Activated T-helper 1 cell treated with anti-CD3 and anti-CD28 coated beads, Interleukin-12 subunit alpha, Interleukin-12 subunit beta, Interleukin-2, Interleukin-4 antibody, amounts not matched to agents 30 ng/mL and 10 ng/mL and 1 ng/mL, durations not matched to agents 14 hours and 24 hours and 36 hours (primary cell): ENCODE measurements at regions not wholly inside any gene's neighbourhood (a gene's known extent, or its start where the extent isn't known, plus 50 kb on each side); places are given as distances from the start of the nearest gene placed in this dataset.
"Not testable (repeated sequence)": the region's sequence is repeated elsewhere in the genome, so short reads cannot be mapped to it uniquely, and the experiment has no call there.

Experiments
- DNase-seq: peaks from one replicate; pipeline ENCODE4 v3.0.0; 2021; ENCODE audit warnings: low spot score
- H3K27ac Mint-ChIP-seq: one replicate; pipeline ENCODE4 v1.8.0; 2021; ENCODE audit warnings: mild to moderate bottlenecking, mixed read lengths
- H3K27me3 Mint-ChIP-seq: one replicate; pipeline ENCODE4 v1.8.0; 2022; ENCODE audit warnings: mild to moderate bottlenecking, moderate library complexity, mixed read lengths; ENCODE audit not compliant: insufficient read depth
- H3K36me3 Mint-ChIP-seq: one replicate; pipeline ENCODE4 v1.8.0; 2021; ENCODE audit warnings: low read depth, mixed read lengths
- H3K4me1 Mint-ChIP-seq: one replicate; pipeline ENCODE4 v1.8.0; 2021; ENCODE audit warnings: low read depth, mixed read lengths
- H3K4me3 Mint-ChIP-seq: one replicate; pipeline ENCODE4 v1.8.0; 2021; ENCODE audit warnings: mild to moderate bottlenecking, moderate library complexity, mixed read lengths
- H3K9me3 Mint-ChIP-seq: one replicate; pipeline ENCODE4 v1.8.0; 2021; ENCODE audit warnings: mixed read lengths
- intact Hi-C: fragments of 100-400 bp; cut with micrococcal nuclease; formaldehyde crosslinking; loops from one replicate; pipeline ENCODE4 v1.15.1; 2024

DNA sequence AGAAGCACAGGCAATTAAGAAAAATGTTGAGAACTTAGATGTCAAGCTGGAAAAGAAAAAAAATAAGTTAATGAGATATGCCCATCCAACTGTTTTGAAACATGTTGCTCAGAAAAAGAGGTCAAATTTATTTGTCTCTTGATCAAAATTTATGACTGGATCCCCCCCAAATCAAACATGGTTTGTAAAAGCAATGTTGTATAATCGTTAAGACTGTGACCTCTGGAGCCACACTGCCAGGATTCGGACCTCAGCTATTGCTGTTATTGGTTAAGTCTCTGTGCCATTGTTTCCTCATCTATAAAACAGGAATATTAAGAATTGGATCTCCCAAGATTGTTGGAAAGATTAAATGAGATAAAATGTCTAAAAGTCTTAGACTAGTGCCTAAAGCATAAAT is 51.9 kb upstream of the LRRK2 start:
- Mint-ChIP-seq H3K27ac (no peak overlapping the region), H3K4me1 (peaks cover 19% of the 10 kb centered on the region), H3K36me3 (no peaks in the 10 kb centered on the region), H3K27me3 (peaks cover 2% of the 10 kb centered on the region), H3K4me3 (no peak overlapping the region), H3K9me3 (no peaks in the 10 kb centered on the region)
- intact Hi-C loops, result no loop called here
- no peak for DNase-seq

DNA sequence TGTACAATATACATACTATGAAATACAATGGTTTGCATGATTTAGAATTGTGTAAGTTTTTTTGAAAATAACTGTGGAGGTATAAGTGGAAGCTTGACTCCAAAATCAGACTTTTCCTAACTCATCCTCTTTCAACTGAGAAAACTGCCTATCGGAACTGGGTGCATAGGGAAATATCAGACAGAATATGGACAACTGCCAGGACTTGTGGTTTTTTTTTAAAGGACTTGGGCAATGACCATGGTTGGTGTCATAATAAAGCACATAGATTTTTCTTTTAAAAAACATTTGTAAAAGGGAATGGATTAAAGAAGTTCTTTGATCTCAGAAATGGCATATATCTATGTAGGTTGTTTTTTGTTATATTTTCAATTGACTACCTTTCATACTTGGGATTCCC is 53.3 kb upstream of the LRRK2 start:
- no peak for DNase-seq
- no peaks in the 10 kb centered on the region for H3K9me3 Mint-ChIP-seq
- intact Hi-C loops, result no loop called here
- peaks cover 19% of the 10 kb centered on the region for H3K4me1 Mint-ChIP-seq
- H3K27me3 Mint-ChIP-seq, result no peaks in the 10 kb centered on the region
- no peak overlapping the region for H3K4me3 Mint-ChIP-seq
- no peaks in the 10 kb centered on the region for H3K36me3 Mint-ChIP-seq
- H3K27ac Mint-ChIP-seq, result no peak overlapping the region

DNA sequence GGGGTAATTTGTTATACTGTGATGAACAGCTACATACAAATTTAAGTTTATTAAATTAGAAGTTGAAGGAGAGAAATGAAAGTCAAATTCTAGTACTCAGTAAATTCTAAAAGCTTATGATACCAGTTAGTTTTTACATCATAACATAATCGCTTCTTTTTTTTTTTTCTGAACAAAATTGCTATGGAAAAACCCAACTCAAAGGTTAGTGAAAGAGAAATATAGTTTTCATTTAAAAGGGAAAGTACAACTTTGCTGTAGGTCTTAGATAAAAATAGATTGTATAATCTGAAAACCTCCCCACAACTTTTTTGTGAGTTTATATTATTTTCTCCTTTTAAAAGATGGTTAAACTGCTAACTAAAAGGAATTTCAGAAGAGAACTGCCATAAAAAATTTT is 53.7 kb upstream of the LRRK2 start:
- no peak overlapping the region for H3K27ac Mint-ChIP-seq
- H3K4me3 Mint-ChIP-seq, result no peak overlapping the region
- H3K9me3 Mint-ChIP-seq, result no peaks in the 10 kb centered on the region
- H3K4me1 Mint-ChIP-seq, result peaks cover 19% of the 10 kb centered on the region
- intact Hi-C loops, result no loop called here
- H3K36me3 Mint-ChIP-seq, result no peaks in the 10 kb centered on the region
- peaks cover 4% of the 10 kb centered on the region for H3K27me3 Mint-ChIP-seq
- DNase-seq, result no peak

DNA sequence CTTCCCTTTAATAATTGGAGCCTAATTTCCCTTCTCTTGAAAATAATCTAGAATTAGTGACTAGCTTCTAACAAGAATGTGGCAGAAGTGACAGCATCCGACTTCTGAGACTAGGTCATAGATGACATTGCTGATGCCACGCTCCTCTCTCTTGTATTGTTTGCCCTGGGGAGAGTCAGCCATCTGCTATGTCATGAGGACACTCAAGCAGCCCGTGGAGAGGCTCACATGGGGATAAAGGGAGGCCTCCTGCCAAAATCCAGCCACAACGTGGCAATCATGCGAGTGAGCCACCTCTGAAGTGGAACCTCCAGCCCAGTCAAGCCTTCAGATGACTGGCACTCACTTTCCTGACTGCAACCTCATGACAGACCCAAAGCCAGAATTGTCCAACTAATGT is 54.2 kb upstream of the LRRK2 start:
- Mint-ChIP-seq H3K36me3 (no peaks in the 10 kb centered on the region), H3K27me3 (peaks cover 9% of the 10 kb centered on the region)

DNA sequence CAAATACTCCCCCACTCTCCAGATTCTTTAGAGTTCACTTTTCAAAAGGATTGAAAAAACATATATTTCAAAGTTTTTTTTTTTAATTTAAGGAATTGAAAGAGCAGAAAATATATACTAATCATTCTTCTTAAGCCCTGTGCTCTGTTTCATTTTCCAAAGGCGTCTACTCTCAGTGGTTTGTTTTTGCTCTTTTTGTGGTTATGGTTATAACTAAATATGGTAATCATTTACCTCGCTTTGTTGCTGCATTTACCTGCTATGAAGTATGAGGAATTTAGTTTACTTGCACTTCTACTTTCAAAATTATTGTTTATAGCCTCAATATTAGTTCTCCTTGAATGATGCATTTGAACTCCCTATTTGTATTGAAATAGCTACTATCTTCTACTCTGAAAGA is 55.9 kb upstream of the LRRK2 start:
- Mint-ChIP-seq H3K9me3 (peaks cover 17% of the 10 kb centered on the region), H3K27ac (peak overlapping the region; percentile 41), H3K27me3 (peaks cover 11% of the 10 kb centered on the region), H3K36me3 (no peaks in the 10 kb centered on the region), H3K4me1 (peaks cover 19% of the 10 kb centered on the region), H3K4me3 (no peak overlapping the region)
- DNase-seq, result no peak
- intact Hi-C loops, result loop anchor here (1.0 to 2.0 kb wide), 3 partner anchors 51 to 548 kb away; partner anchors contain the start of gene SLC2A13

More for the DNA sequence above, 54.2 kb upstream of the LRRK2 start:
- H3K4me1 Mint-ChIP-seq, result peaks cover 19% of the 10 kb centered on the region
- DNase-seq, result no peak
- H3K27ac Mint-ChIP-seq, result no peak overlapping the region
- intact Hi-C loops, result no loop called here
- no peak overlapping the region for H3K4me3 Mint-ChIP-seq
- peaks cover 3% of the 10 kb centered on the region for H3K9me3 Mint-ChIP-seq

DNA sequence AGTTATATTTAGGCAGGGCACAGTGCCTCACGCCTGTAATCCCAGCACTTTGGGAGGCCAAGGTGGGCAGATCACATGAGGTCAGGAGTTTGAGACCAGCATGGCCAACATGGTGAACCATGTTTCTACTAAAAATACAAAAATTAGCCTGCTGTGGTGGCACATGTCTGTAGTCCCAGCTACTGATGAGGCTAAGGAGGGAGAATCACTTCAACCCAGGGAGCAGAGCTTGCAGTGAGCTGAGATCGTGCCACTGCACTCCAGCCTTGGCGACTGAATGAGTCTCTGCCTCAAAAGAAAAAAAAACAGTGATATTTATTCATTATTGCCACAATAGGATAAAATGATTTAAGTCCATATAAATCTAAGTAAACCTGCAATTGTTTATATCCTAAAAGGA is 56.4 kb upstream of the LRRK2 start:
- H3K4me3 Mint-ChIP-seq, H3K27ac Mint-ChIP-seq, DNase-seq, H3K36me3 Mint-ChIP-seq: not testable (repeated sequence)
- Mint-ChIP-seq H3K4me1 (peaks cover 19% of the 10 kb centered on the region), H3K9me3 (peaks cover 19% of the 10 kb centered on the region), H3K27me3 (peaks cover 11% of the 10 kb centered on the region)
- intact Hi-C loops, result loop anchor here (2.0 kb wide), 2 partner anchors 62 to 548 kb away; partner anchors contain the start of gene SLC2A13

DNA sequence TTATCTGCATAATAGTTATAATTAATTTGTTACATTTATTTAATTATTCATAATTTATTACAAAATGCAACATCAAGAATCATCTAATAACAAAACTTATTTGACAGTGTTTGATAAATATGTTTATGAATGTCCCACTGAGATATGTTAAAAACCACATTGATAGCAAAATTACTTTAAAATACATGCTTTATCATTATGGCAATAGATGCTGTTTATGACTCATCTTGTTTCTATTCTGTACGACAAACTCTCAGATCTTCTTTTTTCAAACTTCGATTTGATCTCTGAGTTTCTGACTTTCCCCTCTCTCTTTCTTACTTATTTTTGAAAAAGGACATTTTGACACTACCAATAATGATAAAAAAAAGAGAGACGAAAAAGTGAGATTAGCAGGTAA is 56.8 kb upstream of the LRRK2 start:
- H3K9me3 Mint-ChIP-seq, result peaks cover 22% of the 10 kb centered on the region
- peaks cover 11% of the 10 kb centered on the region for H3K27me3 Mint-ChIP-seq
- no peaks in the 10 kb centered on the region for H3K36me3 Mint-ChIP-seq
- intact Hi-C loops, result loop anchor here (2.0 kb wide), 2 partner anchors 61 to 547 kb away; partner anchors contain the start of gene SLC2A13
- H3K4me1 Mint-ChIP-seq, result peaks cover 19% of the 10 kb centered on the region
- no peak for DNase-seq
- no peak overlapping the region for H3K27ac Mint-ChIP-seq
- no peak overlapping the region for H3K4me3 Mint-ChIP-seq

DNA sequence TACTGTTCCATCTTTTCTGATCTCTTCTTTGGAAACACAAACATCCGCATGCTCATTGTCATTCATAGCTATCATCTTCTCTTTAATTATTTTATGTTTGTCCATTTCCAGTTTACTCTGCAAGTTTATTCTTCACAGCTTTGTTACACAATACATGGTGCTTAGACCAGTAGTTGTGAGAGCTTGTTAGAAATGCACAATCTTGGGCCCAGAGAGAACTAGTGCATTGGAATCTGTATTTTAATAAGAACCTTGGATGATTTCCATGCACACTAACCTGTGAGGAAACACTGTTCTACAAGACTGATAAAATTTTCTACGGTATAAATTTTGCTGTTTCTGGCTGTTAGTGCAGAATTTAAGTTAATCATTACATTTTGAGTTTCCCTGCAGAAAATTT is 59.3 kb upstream of the SLC2A13 start:
- no peak for DNase-seq
- H3K36me3 Mint-ChIP-seq, result no peaks in the 10 kb centered on the region
- H3K4me3 Mint-ChIP-seq, result no peak overlapping the region
- H3K27ac Mint-ChIP-seq, result no peak overlapping the region
- H3K4me1 Mint-ChIP-seq, result peaks cover 14% of the 10 kb centered on the region
- peaks cover 13% of the 10 kb centered on the region for H3K27me3 Mint-ChIP-seq
- H3K9me3 Mint-ChIP-seq, result peaks cover 29% of the 10 kb centered on the region
- intact Hi-C loops, result no loop called here

DNA sequence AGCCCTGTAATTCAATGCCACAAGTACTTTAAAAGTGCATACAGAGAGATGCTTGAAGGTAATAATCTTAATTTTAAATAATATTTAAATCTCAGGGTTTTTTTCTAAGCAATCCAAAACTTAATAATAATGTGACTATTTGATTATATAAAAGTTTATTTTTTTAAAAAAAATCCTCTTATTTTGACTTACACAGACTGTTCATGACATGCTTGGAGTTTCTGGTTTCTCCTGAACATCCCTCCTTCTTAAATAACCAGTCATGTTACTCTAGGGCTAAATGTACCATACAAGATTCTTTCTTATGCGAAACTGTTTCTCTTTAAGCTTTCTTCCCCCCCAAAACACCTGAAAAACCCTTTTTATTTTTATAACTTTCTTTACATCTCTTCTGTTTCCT is 58.2 kb upstream of the SLC2A13 start:
- Mint-ChIP-seq H3K9me3 (peaks cover 29% of the 10 kb centered on the region), H3K4me1 (peaks cover 11% of the 10 kb centered on the region), H3K4me3 (no peak overlapping the region), H3K36me3 (no peaks in the 10 kb centered on the region), H3K27me3 (peaks cover 15% of the 10 kb centered on the region), H3K27ac (no peak overlapping the region)
- intact Hi-C loops, result no loop called here
- no peak for DNase-seq

DNA sequence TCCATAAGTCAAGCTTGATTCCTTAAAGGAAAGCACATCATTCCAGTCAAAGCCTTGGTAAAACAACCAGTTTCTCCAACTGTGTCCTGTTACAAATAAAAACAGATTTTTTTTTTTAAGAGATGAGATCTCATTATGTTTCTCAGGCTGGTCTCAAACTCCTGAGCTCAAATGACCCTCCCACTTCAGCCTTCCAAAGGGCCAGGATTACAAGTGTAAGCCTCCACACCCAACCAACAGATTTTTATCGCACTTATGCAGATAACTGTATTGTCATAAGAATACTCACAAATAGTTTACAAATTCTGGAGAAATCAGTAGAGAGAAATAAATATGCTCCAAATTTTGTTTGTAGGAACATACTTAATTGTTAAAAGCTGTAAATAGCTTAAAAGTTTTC is 56.2 kb upstream of the SLC2A13 start:
- Mint-ChIP-seq H3K9me3 (peaks cover 29% of the 10 kb centered on the region), H3K4me1 (peaks cover 5% of the 10 kb centered on the region), H3K4me3 (no peak overlapping the region), H3K36me3 (no peaks in the 10 kb centered on the region), H3K27ac (no peak overlapping the region), H3K27me3 (peaks cover 22% of the 10 kb centered on the region)
- DNase-seq, result no peak
- intact Hi-C loops, result no loop called here

DNA sequence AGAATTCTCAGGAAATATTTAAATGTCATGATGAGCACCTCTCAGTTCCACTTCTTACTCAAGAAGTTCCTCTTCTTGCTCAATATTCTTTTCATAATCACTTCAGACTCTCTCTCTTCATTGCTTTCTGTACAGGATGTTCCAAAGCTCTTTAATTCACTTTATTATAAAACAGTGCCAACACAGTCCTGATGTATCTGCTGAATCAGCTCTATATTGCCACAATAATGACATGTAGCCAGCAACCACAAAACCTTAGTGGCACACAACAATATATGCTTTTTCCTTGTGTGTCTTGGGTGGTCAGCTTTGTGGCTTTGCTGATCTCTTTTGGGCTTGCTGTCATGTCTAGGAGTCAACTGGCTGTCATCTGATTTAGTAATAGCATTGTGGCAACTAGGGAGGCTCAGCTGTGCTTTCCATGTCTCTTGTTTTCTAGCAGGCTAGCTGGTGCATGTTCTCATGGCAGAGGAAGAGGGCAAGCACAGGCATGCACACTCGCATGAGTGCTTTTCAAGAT is 52.8 kb upstream of the SLC2A13 start:
- Mint-ChIP-seq H3K27ac (no peak overlapping the region), H3K9me3 (peaks cover 12% of the 10 kb centered on the region), H3K27me3 (peaks cover 23% of the 10 kb centered on the region), H3K36me3 (no peaks in the 10 kb centered on the region), H3K4me1 (peaks cover 5% of the 10 kb centered on the region), H3K4me3 (no peak overlapping the region)
- intact Hi-C loops, result no loop called here
- no peak for DNase-seq

DNA sequence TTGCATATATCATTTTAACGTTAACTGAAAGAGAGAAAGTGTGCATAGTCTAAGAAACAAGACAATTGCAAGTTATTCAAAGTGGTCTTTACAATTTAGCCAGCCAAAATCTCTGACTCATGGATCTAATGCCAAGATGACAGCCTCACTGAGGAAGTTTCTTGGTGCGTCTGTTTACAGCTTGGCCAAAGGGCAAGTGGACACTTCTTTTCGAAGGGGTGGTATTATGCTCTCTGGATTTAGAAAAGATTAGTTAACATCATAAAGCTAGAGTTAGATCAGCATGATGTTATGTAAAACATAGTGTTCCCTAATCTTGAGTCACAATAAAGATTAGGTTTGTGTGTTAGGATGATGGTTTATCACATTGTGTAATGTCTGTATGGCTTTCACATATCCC is 51.5 kb upstream of the SLC2A13 start:
- Mint-ChIP-seq H3K27ac (no peak overlapping the region), H3K4me1 (peaks cover 5% of the 10 kb centered on the region), H3K36me3 (no peaks in the 10 kb centered on the region), H3K27me3 (peaks cover 25% of the 10 kb centered on the region), H3K9me3 (peaks cover 4% of the 10 kb centered on the region), H3K4me3 (no peak overlapping the region)
- DNase-seq, result no peak
- intact Hi-C loops, result no loop called here

DNA sequence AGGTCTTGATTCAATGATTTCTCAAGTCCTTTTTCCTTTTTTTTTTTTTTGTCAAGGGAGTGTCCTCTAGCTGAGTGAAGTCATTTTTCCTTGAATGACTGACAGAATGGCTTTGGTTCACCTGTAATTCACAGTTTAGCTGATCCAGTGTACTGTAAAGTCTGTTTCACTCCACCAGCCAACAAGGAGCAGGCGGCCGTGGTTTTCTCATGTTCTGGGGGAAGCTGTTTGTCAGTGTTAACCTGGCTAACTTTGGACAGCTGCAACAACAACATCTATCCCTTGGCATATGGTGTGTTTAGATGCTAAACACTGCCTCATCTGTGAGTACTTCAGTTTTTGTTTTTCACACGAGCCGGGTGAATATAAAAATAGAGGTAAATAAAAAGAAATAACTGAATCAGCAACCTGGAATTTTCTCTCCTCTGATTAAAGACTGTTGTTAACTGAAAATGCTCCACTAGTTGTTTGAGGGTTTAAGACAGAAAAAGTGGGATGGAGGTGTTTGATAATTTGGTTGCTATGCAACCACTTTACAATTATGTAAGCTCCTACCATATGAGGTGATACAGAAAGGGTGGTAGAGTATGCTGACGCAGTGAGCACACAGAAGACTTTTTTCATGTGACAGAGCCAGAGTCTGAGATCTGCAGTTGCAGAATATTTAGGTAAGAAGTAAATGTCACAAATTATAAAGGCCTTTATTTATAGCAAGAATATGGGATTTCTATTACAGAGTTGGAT is 50.3 kb upstream of the SLC2A13 start:
- Mint-ChIP-seq H3K9me3 (no peaks in the 10 kb centered on the region), H3K4me3 (no peak overlapping the region), H3K27ac (no peak overlapping the region), H3K36me3 (no peaks in the 10 kb centered on the region), H3K27me3 (peaks cover 29% of the 10 kb centered on the region), H3K4me1 (peaks cover 5% of the 10 kb centered on the region)
- DNase-seq, result no peak
- intact Hi-C loops, result no loop called here
